GM18505 (cell line): ENCODE measurements at regions not wholly inside any gene's neighbourhood (a gene's known extent, or its start where the extent isn't known, plus 50 kb on each side); places are given as distances from the start of the nearest gene placed in this dataset.

Experiments used
- ATAC-seq: cut with Tn5 transposase; IDR thresholded peaks from one replicate; pipeline ENCODE4 v1.9.1; 2021; ENCODE audit not compliant: unreplicated experiment
- POLR2A ChIP-seq: IDR thresholded peaks from 4 replicates; pipeline ENCODE4 v1.6.1; 2011; ENCODE audit warnings: borderline replicate concordance; ENCODE audit not compliant: insufficient read depth, insufficient read length; ENCODE audit errors: extremely low read depth

DNA sequence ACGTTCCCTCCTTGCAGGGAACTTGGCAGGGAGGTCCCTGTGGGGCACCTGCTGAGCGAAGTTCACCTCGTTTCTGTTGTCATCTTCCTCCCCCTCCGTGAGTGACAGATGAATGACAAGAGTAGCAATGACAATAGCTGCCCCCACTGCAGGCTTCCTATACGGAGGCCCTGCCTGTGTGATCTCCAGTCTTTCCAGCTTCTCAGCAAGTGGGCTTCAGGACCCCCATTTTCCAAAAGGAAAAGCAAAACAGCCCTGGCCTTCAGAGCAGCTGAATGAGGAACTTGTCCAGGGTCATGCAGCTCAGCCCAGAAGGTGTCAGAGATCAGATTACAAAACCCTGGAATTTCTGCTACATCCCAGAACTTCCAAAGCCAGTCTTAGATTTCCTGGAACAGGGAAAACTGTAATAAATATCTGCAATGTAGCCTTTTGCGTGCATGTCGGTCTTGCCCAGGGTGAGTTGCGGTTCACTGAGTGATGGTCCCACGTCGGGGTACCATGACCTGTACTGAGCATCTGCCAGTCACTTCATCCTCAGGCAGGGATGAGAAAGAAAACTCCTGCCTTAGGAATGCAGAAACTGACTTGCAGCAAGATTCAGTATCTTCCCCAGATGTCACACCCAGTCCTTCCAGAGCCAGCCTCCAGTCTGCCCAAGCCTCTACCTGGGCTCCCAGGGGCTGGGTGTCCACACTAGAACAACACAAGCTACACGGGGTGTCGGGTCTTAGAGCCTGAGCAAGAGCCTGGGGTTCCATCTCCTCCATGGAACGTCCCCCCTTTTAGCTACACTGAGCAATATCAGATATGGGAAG is 1457.0 kb downstream of the BRD1 start:
- no peak for TF ChIP-seq POLR2A
- no peak for ATAC-seq

DNA sequence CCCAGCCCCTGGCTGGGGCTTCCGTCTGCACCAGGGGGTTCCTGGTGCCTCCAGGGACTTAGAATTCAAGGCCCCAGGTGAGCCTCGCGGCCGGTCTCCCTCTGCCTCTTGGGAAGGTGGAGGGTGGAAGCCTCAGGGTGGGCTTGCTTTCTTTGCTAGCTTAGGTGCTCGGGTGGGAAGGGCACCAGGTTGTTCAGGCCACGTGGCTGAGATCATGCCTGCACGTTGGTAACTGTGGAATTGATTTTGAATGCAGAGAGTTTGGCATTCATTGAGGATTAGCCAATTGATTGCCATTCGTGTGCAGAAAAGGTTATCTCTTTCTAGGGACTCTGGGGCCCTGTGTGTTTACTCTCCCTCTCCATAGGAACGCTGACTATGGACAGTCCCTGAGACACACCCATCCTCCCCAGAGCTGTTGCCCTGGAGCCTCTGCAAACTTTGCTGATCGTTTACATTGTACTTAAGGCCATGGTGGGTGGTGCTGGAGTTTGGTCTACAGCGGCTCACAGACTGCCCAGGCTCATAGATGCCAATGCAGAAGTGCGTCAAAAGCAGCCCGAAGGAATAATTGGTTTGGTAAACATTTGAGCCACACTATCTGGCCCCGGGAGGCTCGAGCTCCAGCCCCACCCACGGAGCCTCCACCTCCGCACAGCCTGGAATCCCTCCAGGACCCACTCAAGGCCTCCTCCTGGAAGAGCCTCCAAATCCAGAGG is 1457.7 kb downstream of the BRD1 start:
- no peak for TF ChIP-seq POLR2A
- no peak for ATAC-seq

GRCh38 chr22:48368975-48369525 is 1458.6 kb downstream of the BRD1 start:
- TF ChIP-seq POLR2A: no peak
- ATAC-seq: no peak

- no peak for TF ChIP-seq POLR2A
- no peak for ATAC-seq
Observed at GRCh38 chr22:48367731-48368130, 1459.9 kb downstream of the BRD1 start.

GRCh38 chr22:48366591-48366990 is 1461.1 kb downstream of the BRD1 start:
- ATAC-seq: no peak
- no peak for TF ChIP-seq POLR2A

DNA sequence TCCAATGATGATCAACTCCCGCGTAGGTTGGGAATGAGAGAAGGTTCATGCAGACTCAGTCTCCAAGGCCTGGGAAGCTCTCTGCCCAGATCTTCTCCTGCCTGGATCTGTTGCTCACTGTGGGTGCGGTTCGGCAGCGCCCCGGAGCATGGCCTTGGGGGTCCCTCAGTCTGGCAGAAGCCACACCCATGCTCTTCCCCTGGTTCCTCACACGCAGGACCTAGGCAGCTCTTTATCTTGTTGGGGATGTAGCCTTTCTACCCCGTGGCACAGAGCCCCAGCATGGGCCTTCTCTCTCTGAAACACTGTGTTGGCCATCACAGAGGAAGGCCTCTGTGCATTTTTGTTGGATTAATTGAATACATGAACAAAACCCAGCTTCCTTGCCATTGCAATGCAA is 1461.6 kb downstream of the BRD1 start:
- no peak for TF ChIP-seq POLR2A

DNA sequence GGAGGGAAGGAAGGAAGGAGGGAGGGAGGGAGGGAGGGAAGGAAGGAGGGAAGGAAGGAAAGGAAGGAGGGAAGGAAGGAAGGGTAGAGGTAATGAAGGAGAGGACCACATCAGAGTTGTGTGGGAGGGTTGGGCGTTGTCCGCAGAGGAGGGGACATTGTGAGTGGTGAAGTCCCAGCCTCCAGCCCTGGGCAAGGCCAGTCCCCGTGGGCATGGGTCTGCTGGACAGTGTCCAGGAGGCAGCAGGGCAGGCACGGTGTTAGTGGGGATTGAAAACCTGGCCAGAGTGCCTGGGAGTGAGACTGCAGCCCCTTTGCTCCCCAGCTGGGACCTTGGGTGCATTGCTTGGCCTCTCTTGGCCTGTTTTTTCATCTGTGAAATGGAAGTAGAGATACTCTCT is 1462.3 kb downstream of the BRD1 start:
- no peak for ATAC-seq
- no peak for TF ChIP-seq POLR2A

More for the DNA sequence above, 1461.6 kb downstream of the BRD1 start:
- ATAC-seq: no peak

- ATAC-seq: no peak
- no peak for TF ChIP-seq POLR2A
Observed at GRCh38 chr22:48362721-48363404, 1464.8 kb downstream of the BRD1 start.

DNA sequence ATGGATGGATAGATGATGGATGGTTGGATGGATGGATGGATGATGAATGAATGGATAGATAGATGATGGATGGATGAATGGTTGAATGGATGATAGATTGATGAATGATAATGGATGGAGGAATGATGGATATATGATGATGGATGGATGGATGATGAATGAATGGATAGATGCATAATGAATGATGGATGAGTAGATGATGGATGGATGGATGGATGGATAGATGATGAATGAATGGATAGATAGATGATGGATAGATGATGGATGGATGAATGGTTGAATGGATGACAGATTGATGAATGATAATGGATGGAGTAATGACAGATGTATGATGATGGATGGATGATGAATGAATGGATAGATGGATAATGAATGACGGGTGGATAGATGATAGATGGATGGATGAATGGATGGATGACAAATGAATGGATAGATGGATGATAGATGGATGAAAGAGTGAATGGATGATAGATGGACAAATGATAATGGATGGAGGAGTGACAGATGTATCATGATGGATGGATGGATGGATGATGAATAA is 1466.5 kb downstream of the BRD1 start:
- no peak for TF ChIP-seq POLR2A
- ATAC-seq: no peak

GRCh38 chr22:48359613-48359965 is 1468.1 kb downstream of the BRD1 start:
- no peak for TF ChIP-seq POLR2A
- no peak for ATAC-seq

DNA sequence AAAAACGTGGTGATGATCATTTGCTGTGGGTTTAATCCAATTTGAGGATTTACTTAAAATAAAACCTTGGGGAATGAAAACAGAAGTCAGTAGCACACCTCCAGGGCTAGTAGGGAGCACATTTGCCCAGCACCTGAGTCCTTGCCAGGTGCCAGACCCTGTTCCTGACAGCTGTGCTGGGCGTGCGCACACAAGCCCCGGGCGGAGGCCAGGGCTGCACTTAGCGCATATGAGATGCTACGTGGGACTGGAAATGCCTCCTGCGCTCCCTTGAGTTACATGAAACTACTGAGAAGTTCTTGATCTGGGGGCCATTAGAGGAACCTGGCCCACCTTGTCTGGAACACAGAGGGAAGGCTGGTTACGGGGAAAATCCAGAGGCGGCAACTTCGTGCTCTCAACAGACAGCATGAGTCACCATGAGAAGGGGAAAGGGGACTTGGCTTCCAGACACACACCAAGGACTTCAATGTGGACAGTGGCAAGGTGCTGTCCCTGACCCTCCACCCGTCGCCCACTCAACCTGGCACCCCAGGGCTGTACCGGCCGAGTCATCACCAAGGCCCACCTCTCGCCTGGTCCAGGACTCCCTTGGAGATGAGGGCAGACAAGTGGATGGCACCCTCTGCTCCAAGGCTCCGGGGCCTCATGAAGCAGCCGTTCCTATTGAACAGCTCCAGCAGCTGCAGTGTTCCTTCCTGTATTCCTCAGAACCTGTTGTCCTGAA is 1468.6 kb downstream of the BRD1 start:
- no peak for TF ChIP-seq POLR2A
- ATAC-seq: no peak

DNA sequence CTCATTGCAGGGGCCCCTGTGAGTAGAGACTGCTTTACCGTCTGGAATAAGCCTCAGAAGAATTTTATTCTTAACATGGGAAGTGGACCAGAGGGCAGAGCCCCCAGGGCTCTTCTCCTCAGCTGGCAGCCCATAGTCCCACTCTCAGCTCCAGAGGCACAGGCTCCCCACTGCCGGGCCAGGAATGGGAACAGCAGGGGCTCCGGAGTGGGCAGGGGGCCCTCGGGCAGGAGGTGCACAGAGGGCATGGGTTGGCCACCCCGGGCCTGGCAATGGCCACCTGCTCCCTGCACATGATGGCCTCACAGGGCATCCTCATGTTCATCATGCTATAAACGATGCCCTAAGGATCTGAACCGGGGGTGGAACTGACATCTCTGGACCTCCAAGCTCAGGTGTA is 1469.7 kb downstream of the BRD1 start:
- no peak for TF ChIP-seq POLR2A

More for the DNA sequence above, 1469.7 kb downstream of the BRD1 start:
- ATAC-seq: no peak
